GM19452 (cell line): ENCODE measurements at regions not wholly inside any gene's neighbourhood (a gene's known extent, or its start where the extent isn't known, plus 50 kb on each side); places are given as distances from the start of the nearest gene placed in this dataset.
"Not testable (repeated sequence)": the region's sequence is repeated elsewhere in the genome, so short reads cannot be mapped to it uniquely, and the experiment has no call there.

Experiments
- ATAC-seq: cut with Tn5 transposase; IDR thresholded peaks from one replicate; pipeline ENCODE4 v1.9.1; 2021; ENCODE audit not compliant: unreplicated experiment

DNA sequence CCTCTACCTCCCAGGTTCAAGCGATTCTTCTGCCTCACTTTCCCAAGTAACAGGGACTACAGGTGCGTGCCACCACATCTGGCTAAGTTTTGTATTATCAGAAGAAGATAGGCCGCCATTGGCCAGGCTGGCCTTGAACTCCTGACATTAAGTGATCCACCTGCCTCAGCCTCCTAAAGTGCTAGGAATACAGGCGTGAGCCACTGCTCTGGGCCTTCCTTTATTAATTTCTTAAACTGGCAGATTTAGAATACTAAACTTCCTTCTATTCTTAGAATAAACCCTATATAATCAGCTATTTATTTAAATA is 86.6 kb downstream of the HFE start:
- no peak for ATAC-seq

DNA sequence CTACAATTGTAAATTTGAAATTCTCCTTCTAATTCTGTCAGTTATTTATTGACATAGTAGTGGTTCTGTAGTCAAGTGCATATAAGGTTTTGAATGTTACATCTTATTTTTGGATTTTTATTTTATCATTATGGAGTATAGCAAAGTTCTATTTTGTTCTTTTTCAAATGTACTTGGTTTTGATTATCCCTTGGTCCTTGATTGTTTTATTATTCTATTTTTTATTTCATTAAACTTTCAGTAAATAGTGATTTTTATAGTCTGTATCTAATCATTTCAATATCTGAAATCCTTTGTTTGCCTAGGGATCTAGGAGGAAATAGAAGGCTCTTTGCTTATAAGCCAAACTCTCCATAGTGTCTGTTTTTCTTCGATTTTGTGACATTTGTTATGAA is 87.8 kb downstream of the HFE start:
- ATAC-seq: no peak

DNA sequence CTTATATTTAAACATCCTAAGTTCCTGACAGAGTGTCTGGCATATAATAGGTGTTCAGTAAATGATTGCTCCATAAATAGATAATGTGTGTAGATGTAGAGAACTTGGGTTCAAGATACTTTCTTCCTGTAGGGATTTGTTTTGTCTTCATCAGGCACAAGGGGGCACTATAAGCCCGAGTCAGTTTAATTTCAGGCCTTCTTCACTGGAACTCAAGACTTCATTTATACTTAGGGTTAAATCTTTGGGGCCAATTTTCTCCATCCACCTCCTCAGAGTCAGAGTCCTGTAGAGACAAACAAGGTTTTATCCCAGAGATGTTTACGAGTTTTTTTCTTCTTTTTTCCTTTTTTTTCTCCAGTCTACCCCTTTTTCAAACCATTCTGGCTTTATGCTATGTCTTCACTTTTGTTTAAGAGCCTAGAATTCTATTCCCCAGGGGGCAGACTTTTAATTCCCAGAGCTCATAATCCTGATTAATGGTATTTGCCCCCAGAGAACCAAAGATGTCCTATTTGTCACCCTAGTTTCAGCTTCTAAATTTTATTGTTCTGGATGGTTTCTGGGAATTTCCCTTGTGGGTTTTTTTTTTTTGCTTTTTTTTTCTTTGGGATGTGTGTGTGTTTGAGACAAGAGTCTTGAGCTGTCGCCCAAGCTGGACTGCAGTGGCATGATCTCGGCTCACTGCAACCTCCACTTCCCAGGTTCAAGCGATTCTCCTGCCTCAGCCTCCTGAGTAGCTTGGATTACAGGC is 88.4 kb downstream of the HFE start:
- no peak for ATAC-seq

- no peak for ATAC-seq
These were observed 92.4 kb downstream of the HFE start for GRCh38 chr6:26179675-26180074.

DNA sequence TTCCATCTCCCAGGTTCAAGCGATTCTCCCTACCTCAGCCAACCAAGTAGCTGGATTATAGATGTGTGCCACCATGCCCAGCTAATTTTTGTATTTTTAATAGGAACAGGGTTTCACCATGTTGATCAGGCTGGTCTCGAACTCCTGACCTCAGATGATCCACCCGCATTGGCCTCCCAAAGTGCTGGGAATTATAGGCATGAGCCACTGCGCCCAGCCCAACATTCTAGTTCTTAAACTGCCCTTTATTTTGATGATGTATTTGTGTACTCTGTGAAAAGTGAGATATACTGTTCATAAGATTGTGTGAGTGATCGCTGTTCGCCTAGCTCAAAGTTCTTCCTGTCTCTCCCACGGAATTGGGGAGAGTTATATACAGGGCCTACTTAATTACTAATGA is 93.1 kb downstream of the HFE start:
- ATAC-seq: no peak

DNA sequence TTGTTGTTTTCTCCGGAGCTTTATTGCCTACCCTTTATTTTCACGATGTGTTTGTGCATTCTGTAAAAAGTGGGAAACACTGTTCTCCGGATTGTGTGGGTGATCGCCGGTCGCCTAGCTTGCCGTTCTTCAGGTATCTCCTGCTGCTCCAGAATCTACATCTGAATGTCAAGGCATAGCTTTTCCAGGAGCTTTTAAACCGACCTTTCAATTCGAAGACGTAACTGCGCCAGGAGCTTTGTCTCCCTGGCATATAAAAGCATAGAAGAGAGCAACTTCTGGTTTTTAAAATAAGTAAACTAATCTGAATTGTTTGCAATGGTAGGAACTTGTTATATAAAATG is 96.0 kb downstream of the HFE start:
- ATAC-seq: no peak

DNA sequence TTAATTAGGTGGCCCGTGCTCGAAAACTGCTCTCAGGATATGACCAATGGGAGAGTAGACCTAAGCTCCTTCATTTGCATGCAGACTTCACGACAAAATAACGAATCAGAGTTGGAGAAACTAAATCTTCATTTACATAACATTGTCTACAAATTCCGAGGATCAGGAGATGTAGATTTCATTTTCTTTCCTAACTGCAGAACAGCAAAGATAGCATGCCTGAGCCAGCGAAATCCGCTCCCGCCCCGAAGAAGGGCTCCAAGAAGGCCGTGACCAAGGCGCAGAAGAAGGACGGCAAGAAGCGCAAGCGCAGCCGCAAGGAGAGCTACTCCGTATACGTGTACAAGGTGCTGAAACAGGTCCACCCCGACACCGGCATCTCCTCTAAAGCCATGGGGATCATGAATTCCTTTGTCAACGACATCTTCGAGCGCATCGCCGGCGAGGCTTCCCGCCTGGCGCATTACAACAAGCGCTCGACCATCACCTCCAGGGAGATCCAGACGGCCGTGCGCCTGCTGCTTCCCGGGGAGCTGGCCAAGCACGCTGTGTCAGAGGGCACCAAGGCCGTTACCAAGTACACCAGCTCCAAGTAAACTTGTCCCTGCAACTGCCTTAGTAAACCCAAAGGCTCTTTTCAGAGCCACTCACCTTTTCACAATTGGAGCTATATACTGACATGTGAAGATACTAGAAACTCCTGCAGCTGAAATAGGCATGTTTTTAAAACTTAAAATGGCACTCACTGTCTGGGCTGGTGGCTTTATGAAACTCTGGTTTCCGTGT is 96.5 kb downstream of the HFE start:
- peak; percentile 52 for ATAC-seq

DNA sequence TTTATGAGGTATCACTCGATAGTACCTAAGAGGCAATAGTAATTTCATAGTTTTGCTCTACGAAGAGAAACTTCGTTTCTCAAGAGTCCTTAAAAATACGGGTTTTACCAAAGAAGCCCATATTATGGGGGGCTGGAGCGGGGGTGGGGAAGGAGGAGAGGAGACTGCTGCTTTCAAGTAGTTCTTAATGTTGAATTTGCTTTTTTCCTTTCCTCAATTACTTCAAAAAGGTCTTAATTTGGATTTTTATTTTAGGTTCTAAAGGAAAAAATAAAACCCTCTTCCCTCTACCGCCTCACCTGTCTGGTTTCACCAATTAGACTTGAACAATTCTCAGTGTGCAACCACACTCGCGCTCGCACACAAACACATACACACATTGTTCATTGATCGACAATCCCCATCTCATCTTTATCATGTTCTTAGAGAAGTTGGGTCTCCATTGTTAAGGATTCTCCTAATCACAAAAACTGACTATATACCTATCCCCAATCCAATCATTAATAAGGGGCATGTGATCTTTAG is 97.2 kb downstream of the HFE start:
- ATAC-seq: no peak

DNA sequence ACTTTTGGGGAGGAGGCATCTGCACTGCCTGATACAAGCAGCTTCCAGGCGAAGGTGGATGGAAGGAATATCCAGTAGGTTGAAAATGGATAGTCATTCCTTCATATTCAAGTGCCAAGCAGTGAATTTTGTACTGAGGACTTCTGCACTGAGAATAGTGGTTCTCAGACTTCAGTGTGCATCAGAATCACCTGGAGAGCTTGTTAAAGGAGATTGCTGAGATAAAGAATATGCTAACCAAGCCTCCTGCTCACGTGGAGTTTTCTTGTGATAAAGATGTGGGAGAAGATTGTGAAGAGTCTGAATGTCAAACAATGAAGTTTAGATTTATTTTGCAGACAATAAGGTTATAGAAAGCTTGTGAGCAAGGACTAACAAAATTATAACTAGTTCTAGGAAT is 97.8 kb downstream of the HFE start:
- no peak for ATAC-seq

DNA sequence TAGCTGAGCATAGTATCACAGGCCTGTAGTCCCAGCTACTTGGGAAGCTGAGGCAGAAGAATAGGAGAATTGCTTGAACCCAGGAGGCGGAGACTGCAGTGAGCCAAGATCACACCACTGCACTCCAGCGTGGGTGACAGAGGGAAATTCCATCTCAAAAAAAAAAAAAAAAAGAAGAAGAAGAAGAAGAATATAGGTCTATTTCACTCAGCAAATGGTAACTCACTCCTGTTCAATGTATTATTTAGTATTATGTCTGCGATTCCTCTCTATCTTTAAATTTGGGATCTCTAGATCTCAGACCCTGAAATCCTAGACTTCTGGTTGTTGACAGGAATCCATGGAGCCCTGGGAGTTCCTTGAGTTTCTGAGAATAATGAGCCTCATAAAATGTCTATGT is 98.6 kb downstream of the HFE start:
- ATAC-seq: no peak

- no peak for ATAC-seq
These were observed 99.4 kb downstream of the HFE start for GRCh38 chr6:26186652-26187051.

DNA sequence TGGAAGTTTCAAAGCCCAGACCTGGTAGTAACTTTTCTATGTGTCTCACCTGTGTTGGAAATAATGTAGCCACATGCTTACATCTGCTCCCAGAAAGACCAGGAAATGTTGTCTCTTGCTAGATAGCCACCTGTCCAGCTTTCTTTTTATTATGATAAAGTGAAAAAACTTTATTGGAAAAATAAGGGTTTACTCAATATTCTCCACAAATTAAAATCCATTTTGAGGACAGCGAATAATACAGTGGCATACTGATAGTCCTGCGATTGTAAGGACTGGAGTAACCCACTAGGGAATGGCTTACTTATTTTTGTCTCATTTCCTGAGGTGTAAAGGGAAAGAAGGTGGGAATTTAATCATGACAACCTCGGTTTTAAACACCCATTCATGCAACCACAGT is 100.1 kb downstream of the HFE start:
- ATAC-seq: no peak

GRCh38 chr6:26187981-26188635 is 100.9 kb downstream of the HFE start:
- peak; percentile 14 for ATAC-seq

DNA sequence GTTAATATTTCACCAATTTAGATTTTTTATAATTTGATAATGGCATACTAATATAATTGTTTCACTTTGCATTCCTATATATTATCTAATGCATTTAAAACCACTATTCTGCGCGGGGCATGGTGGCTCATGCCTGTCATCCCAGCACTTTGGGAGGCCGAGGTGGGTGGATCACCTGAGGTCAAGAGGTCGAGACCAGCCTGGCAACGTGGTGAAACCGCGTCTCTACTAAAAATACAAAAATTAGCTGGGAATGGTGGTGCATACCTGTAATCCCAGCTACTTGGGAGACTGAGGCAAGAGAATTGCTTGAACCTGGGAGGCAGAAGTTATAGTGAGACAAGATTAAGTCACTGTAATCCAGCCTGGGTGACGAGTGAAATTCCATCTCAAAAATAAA is 104.3 kb downstream of the HFE start:
- not testable (repeated sequence) for ATAC-seq

DNA sequence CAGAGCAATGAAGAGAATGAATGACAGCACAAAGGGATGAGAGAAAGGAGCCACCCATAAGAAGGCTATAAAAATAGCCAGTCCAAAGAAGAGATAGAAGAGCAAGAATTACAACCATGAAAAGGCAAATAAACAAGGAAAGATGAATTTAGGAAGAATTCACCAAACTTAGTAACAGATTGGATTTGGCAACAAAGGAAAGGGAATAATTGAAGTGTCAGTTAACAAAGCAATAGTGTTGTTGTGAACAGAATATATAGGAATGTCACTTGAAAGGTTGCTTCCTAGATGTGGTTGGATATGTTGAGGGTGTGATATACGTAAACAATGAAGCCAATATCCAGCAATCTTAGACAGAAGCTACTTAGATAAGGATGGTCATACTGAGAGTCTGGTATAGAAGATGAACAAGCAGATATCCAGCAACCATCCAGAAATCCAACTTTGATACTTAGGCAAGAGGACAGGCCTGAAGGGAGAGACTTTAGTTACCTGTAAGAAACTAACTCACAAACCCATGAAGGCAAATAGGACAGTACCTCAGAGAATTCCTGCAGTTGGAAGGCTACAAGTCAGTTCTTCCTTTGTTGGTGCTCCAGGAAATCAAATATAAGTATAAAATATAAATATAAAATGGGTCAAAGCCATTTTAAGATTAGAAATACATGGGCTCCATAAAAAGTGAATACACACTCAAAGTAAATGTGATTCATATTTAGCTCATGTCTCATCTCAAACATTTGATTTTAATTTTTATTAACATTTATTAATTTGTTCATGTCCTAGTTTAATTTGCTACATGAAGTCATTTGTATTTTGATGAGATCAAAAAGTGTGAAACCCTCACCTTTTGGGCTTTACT is 106.5 kb downstream of the HFE start:
- ATAC-seq: no peak

DNA sequence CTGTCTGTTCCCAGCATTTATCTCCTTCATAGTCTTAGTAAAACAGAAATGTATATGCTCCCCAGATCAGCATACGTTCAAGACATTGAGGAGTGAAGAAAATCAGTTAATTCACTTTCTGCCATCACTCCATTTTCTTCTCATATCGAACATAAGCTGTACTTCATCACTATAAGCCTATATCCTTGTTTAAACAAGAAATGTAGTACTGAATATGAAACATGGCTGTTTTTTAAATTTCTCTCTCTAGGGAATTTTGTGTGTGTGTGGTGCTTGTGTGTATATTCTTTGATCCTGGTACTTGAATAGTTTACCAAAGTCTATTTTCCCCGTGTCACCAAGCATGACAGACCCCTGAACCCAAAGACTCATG is 107.1 kb downstream of the HFE start:
- no peak for ATAC-seq

GRCh38 chr6:26194816-26195375 is 107.7 kb downstream of the HFE start:
- no peak for ATAC-seq

GRCh38 chr6:26195376-26195923 is 108.2 kb downstream of the HFE start:
- peak; percentile 25 for ATAC-seq

DNA sequence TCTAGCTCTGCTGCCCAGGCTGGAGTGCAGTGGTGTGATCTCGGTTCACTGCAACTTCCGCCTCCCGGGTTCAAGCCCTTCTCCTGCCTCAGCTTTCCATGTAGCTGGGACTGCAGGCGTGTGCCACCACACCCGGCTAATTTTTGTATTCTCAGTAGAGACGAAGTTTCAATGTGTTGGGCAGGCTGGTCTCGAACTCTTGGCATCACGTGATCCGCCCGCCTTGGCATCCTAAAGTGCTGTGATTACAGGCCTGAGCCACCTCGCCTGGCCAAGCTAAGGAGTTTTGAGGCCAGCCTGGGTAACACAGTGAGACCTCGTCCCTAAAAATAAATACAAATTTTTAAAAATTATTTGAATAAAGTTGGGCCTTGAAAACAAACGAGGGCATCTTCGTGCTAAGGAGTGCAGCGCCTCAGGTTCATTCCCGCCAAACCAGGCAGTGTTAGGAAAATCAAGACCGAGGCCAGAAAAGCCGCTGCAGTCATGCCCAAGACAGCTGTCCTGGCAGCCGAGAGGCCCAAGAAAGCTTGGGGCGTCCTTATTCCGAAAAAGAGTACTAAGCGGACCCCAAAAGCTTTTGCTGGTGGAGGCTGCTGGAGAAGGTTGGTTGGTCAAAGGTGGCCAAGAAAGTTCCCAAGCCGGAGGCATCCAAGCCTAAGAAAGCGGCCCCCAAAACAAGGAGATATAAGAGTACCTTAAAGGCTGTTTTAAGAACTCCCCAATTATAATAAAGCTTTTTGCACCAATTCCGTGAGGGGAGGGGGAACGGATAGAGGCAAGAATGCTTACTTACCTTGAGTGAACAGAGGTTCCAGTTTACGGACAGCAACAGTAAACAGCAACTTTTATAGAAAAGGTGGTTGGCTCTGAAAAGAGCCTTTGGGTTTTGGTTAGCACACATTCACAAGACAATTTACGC is 109.0 kb downstream of the HFE start:
- ATAC-seq: no peak
